HG02870 (cell line): ENCODE measurements at regions not wholly inside any gene's neighbourhood (a gene's known extent, or its start where the extent isn't known, plus 50 kb on each side); places are given as distances from the start of the nearest gene placed in this dataset.
"Not testable (repeated sequence)": the region's sequence is repeated elsewhere in the genome, so short reads cannot be mapped to it uniquely, and the experiment has no call there.

Experiments used
- ATAC-seq: cut with Tn5 transposase; IDR thresholded peaks from one replicate; pipeline ENCODE4 v1.9.1; 2021; ENCODE audit warnings: mild to moderate bottlenecking, moderate library complexity; ENCODE audit not compliant: unreplicated experiment

- ATAC-seq, result no peak
These were observed 531.3 kb downstream of the RFC3 start for GRCh38 chr13:34349091-34349722.

GRCh38 chr13:34350671-34351070, 532.7 kb downstream of the RFC3 start:
- no peak for ATAC-seq

- ATAC-seq, result no peak
These were observed 533.2 kb downstream of the RFC3 start for GRCh38 chr13:34351134-34351533.

GRCh38 chr13:34352958-34353357, 535.0 kb downstream of the RFC3 start:
- ATAC-seq, result no peak

- no peak for ATAC-seq
These were observed 538.9 kb downstream of the RFC3 start for GRCh38 chr13:34356686-34357434.

- no peak for ATAC-seq
These were observed 539.7 kb downstream of the RFC3 start for GRCh38 chr13:34357435-34358232.

- ATAC-seq, result no peak
These were observed 541.0 kb downstream of the RFC3 start for GRCh38 chr13:34358811-34359513.

- no peak for ATAC-seq
These were observed 542.8 kb downstream of the RFC3 start for GRCh38 chr13:34360702-34361101.

- ATAC-seq, result no peak
These were observed 543.6 kb downstream of the RFC3 start for GRCh38 chr13:34361560-34361959.

- no peak for ATAC-seq
These were observed 545.3 kb downstream of the RFC3 start for GRCh38 chr13:34363266-34363665.

GRCh38 chr13:34364633-34365032, 546.7 kb downstream of the RFC3 start:
- no peak for ATAC-seq

GRCh38 chr13:34369931-34370330, 552.0 kb downstream of the RFC3 start:
- no peak for ATAC-seq

GRCh38 chr13:34371108-34371507, 553.2 kb downstream of the RFC3 start:
- no peak for ATAC-seq

GRCh38 chr13:34371645-34372395, 553.9 kb downstream of the RFC3 start:
- no peak for ATAC-seq

GRCh38 chr13:34372581-34372980, 554.6 kb downstream of the RFC3 start:
- ATAC-seq, result no peak

- no peak for ATAC-seq
These were observed 558.5 kb downstream of the RFC3 start for GRCh38 chr13:34376483-34376882.

GRCh38 chr13:34381228-34381627, 560.8 kb upstream of the NBEA start:
- ATAC-seq, result no peak

- no peak for ATAC-seq
These were observed 558.3 kb upstream of the NBEA start for GRCh38 chr13:34383728-34384127.

- ATAC-seq, result not testable (repeated sequence)
These were observed 555.8 kb upstream of the NBEA start for GRCh38 chr13:34386229-34386628.

GRCh38 chr13:34391076-34391475, 551.0 kb upstream of the NBEA start:
- ATAC-seq, result no peak
